ENCODE measurements at regions not wholly inside any gene's neighbourhood (a gene's known extent, or its start where the extent isn't known, plus 50 kb on each side); places are given as distances from the start of the nearest gene placed in this dataset.

- no peak for ATAC-seq
- intact Hi-C loops (cut with DNase I), result no loop called here
- DNase-seq (ENCODE audit: low spot score), result no peak
Measured at GRCh38 chr5:27733237-27733636, 694.9 kb upstream of the CDH9 start.

GRCh38 chr5:27727254-27727653, 688.9 kb upstream of the CDH9 start:
- intact Hi-C loops (cut with DNase I), result no loop called here
- no peak for DNase-seq (ENCODE audit: low spot score)
- ATAC-seq, result no peak

- intact Hi-C loops (cut with DNase I), result no loop called here
- ATAC-seq, result no peak
Measured at GRCh38 chr5:27722337-27722736, 684.0 kb upstream of the CDH9 start.

GRCh38 chr5:27708534-27708933, 670.1 kb upstream of the CDH9 start:
- ATAC-seq (no peak), DNase-seq (ENCODE audit: low spot score) (no peak)
- intact Hi-C loops (cut with DNase I), result no loop called here

More at GRCh38 chr5:27722337-27722736, 684.0 kb upstream of the CDH9 start:
- no peak for DNase-seq (ENCODE audit: low spot score)

GRCh38 chr5:27706832-27707231, 668.4 kb upstream of the CDH9 start:
- ATAC-seq, result no peak
- intact Hi-C loops (cut with DNase I), result no loop called here
- no peak for DNase-seq (ENCODE audit: low spot score)

GRCh38 chr5:27705661-27706060, 667.3 kb upstream of the CDH9 start:
- no peak for DNase-seq (ENCODE audit: low spot score)
- intact Hi-C loops (cut with DNase I), result no loop called here
- ATAC-seq, result no peak

- ATAC-seq (no peak), DNase-seq (ENCODE audit: low spot score) (no peak)
- intact Hi-C loops (cut with DNase I), result no loop called here
Measured at GRCh38 chr5:27701931-27702903, 663.8 kb upstream of the CDH9 start.

GRCh38 chr5:27700526-27700925, 662.1 kb upstream of the CDH9 start:
- intact Hi-C loops (cut with DNase I), result no loop called here
- ATAC-seq (no peak), DNase-seq (ENCODE audit: low spot score) (no peak)

- no peak for ATAC-seq
- no peak for DNase-seq (ENCODE audit: low spot score)
- intact Hi-C loops (cut with DNase I), result no loop called here
Measured at GRCh38 chr5:27682600-27682999, 644.2 kb upstream of the CDH9 start.

- no peak for ATAC-seq
- intact Hi-C loops (cut with DNase I), result no loop called here
- DNase-seq (ENCODE audit: low spot score), result no peak
Measured at GRCh38 chr5:27652505-27652904, 614.1 kb upstream of the CDH9 start.

- intact Hi-C loops (cut with DNase I), result no loop called here
Measured at GRCh38 chr5:27639005-27639612, 600.7 kb upstream of the CDH9 start.

GRCh38 chr5:27619982-27620381, 581.6 kb upstream of the CDH9 start:
- intact Hi-C loops (cut with DNase I), result no loop called here
- ATAC-seq, result no peak
- no peak for DNase-seq (ENCODE audit: low spot score)

More at GRCh38 chr5:27639005-27639612, 600.7 kb upstream of the CDH9 start:
- no peak for DNase-seq (ENCODE audit: low spot score)
- ATAC-seq, result no peak

- no peak for DNase-seq (ENCODE audit: low spot score)
- intact Hi-C loops (cut with DNase I), result no loop called here
- ATAC-seq, result no peak
Measured at GRCh38 chr5:27612161-27612560, 573.8 kb upstream of the CDH9 start.

GRCh38 chr5:27608992-27609391, 570.6 kb upstream of the CDH9 start:
- DNase-seq (ENCODE audit: low spot score) (no peak), ATAC-seq (no peak)
- intact Hi-C loops (cut with DNase I), result no loop called here

GRCh38 chr5:27598576-27598975, 560.2 kb upstream of the CDH9 start:
- intact Hi-C loops (cut with DNase I), result no loop called here
- DNase-seq (ENCODE audit: low spot score), result no peak
- ATAC-seq, result no peak

GRCh38 chr5:27594141-27594540, 555.8 kb upstream of the CDH9 start:
- ATAC-seq (no peak), DNase-seq (ENCODE audit: low spot score) (no peak)
- intact Hi-C loops (cut with DNase I), result no loop called here

GRCh38 chr5:27592231-27592630, 553.8 kb upstream of the CDH9 start:
- DNase-seq (ENCODE audit: low spot score), result no peak
- no peak for ATAC-seq
- intact Hi-C loops (cut with DNase I), result no loop called here

- DNase-seq (ENCODE audit: low spot score) (no peak), ATAC-seq (no peak)
- intact Hi-C loops (cut with DNase I), result no loop called here
Measured at GRCh38 chr5:27590503-27590902, 552.1 kb upstream of the CDH9 start.

- ATAC-seq, result no peak
- DNase-seq (ENCODE audit: low spot score), result no peak
- intact Hi-C loops (cut with DNase I), result no loop called here
Measured at GRCh38 chr5:27578279-27578678, 539.9 kb upstream of the CDH9 start.

- intact Hi-C loops (cut with DNase I), result no loop called here
- ATAC-seq (no peak), DNase-seq (ENCODE audit: low spot score) (no peak)
Measured at GRCh38 chr5:27571681-27572080, 533.3 kb upstream of the CDH9 start.
